ENCODE measurements at regions not wholly inside any gene's neighbourhood (a gene's known extent, or its start where the extent isn't known, plus 50 kb on each side); places are given as distances from the start of the nearest gene placed in this dataset.
A peak's percentile ranks its signal among the peaks of the same experiment; 100 is the strongest.

- TF ChIP-seq ZNF462 (CRISPR knock-in tag; IDR thresholded peaks at IDR 0.05) (no peak), STAT1 (IDR thresholded peaks at IDR 0.05; ENCODE audit: unreplicated experiment) (no peak), NANOG (IDR thresholded peaks at IDR 0.05; ENCODE audit: borderline replicate concordance) (no peak), CTCF (conservative IDR thresholded peaks at IDR 0.05; ENCODE audit: low read depth in 2 of 2) (no peak)
Measured at GRCh38 chr13:94827566-94827965, 115.2 kb upstream of the SOX21 start (continued).

GRCh38 chr13:94825507-94825906 is 113.2 kb upstream of the SOX21 start:
- Histone ChIP-seq H4K20me1 (replicated peaks; ENCODE audit: insufficient read depth) (no peaks in the 10 kb centered on the region), H3F3A (replicated peaks; ENCODE audit: low read depth) (no peaks in the 10 kb centered on the region), H3K27me3 (ENCODE audit: insufficient read depth) (no peaks in the 10 kb centered on the region), H3K27ac (ENCODE audit: low read depth) (peak overlapping the region; percentile 17; the same call in 1 of the 2 replicates), H2AFZ (no peak overlapping the region), H3K4me2 (peak overlapping the region; percentile 31; the same call in 1 of the 2 replicates), H3K36me3 (ENCODE audit: insufficient read depth) (no peaks in the 10 kb centered on the region), H3K4me1 (ENCODE audit: insufficient read depth) (peaks cover 39% of the 10 kb centered on the region), H3K9me2 (ENCODE audit: insufficient read depth) (no peaks in the 10 kb centered on the region), H3K79me2 (replicated peaks; ENCODE audit: insufficient read depth) (no peaks in the 10 kb centered on the region), H3K4me3 (no peak overlapping the region)
- peak overlapping the region; percentile 30; the same call in 2 of the 3 replicates for H3K4me3 Mint-ChIP-seq
- DNase-seq (ENCODE audit: low spot score) (peak; percentile 85), ATAC-seq (peak; percentile 98)
- no peaks in the 10 kb centered on the region; the same call in 2 of the 3 replicates for H3K9me3 Mint-ChIP-seq
- no peaks in the 10 kb centered on the region for H3K27me3 Mint-ChIP-seq (ENCODE audit: insufficient read depth, low read depth, poor library complexity)
- H3K4me1 Mint-ChIP-seq, result peaks cover 56% of the 10 kb centered on the region
- peak overlapping the region; percentile 87 for H3K27ac Mint-ChIP-seq
- H3K36me3 Mint-ChIP-seq (ENCODE audit: low read depth), result no peaks in the 10 kb centered on the region
- TF ChIP-seq CTCF (conservative IDR thresholded peaks at IDR 0.05; ENCODE audit: low read depth in 2 of 2) (no peak), ETS1 (IDR thresholded peaks at IDR 0.05) (no peak), CREB1 (CRISPR knock-in tag; IDR thresholded peaks at IDR 0.05; ENCODE audit: low read depth) (peak; percentile 31; the same call in 1 of the 2 replicates), ZNF114 (CRISPR knock-in tag; IDR thresholded peaks at IDR 0.05) (0 out of 2 replicates have a peak, but pooled peaks have one; percentile 83), REST (IDR thresholded peaks at IDR 0.05; ENCODE audit: unreplicated experiment) (no peak)
